Esophagus muscularis mucosa (tissue), 3 donors: ENCODE measurements at regions not wholly inside any gene's neighbourhood (a gene's known extent, or its start where the extent isn't known, plus 50 kb on each side); places are given as distances from the start of the nearest gene placed in this dataset.

ENCODE experiments used
- CTCF ChIP-seq, 3 experiments: fragments of 200-600 bp in 2 of 3; fragments of 450-650 bp in 1 of 3; sonication (generic) in 2 of 3; IDR thresholded peaks; one replicate each; pipeline ENCODE4 v1.5.1; 2017 to 2019; ENCODE audit warnings: antibody characterized with exemption in 3 of 3, mild to moderate bottlenecking in 2 of 3, moderate library complexity in 1 of 3
- POLR2A ChIP-seq: fragments of 450-650 bp; IDR thresholded peaks from one replicate; pipeline ENCODE4 v1.6.1; 2017; ENCODE audit warnings: antibody characterized with exemption, moderate library complexity, mild to moderate bottlenecking, low read depth
- POLR2AphosphoS5 ChIP-seq, 2 donors: sonication (generic); formaldehyde crosslinking; IDR thresholded peaks; one replicate each; pipeline ENCODE4 v1.6.1; 2017; ENCODE audit warnings: antibody characterized with exemption in 2 of 2

- TF ChIP-seq CTCF (IDR thresholded peaks at IDR 0.05) (no peak), POLR2A (no peak), POLR2AphosphoS5 (IDR thresholded peaks at IDR 0.05) (no peak)
Measured at GRCh38 chr15:31964586-31965307, 65.6 kb upstream of the CHRNA7 start.
